OCI-M1 (cell line): ENCODE measurements at regions not wholly inside any gene's neighbourhood (a gene's known extent, or its start where the extent isn't known, plus 50 kb on each side); places are given as distances from the start of the nearest gene placed in this dataset.
A peak's percentile ranks its signal among the peaks of the same experiment; 100 is the strongest.

Experiments used
- DNase-seq: peaks from one replicate; lab custom pipeline; 2025; lab: John Stamatoyannopoulos, UW

- no peak for DNase-seq
These were observed 106.5 kb upstream of the CCDC112 start for GRCh38 chr5:115402822-115403577.

GRCh38 chr5:115402092-115402491 lies 105.6 kb upstream of the CCDC112 start:
- DNase-seq: no peak

- DNase-seq: no peak
These were observed 102.3 kb upstream of the CCDC112 start for GRCh38 chr5:115398719-115399118.

GRCh38 chr5:115396688-115397087 lies 100.2 kb upstream of the CCDC112 start:
- DNase-seq: no peak

- no peak for DNase-seq
These were observed 99.6 kb upstream of the CCDC112 start for GRCh38 chr5:115396081-115396480.

- DNase-seq: no peak
These were observed 98.1 kb upstream of the CCDC112 start for GRCh38 chr5:115394531-115394930.

- no peak for DNase-seq
These were observed 96.8 kb upstream of the CCDC112 start for GRCh38 chr5:115393239-115393638.

GRCh38 chr5:115392611-115393010 lies 96.2 kb upstream of the CCDC112 start:
- DNase-seq: no peak

GRCh38 chr5:115391780-115392179 lies 95.3 kb upstream of the CCDC112 start:
- DNase-seq: no peak

- no peak for DNase-seq
These were observed 93.4 kb upstream of the CCDC112 start for GRCh38 chr5:115389799-115390382.

GRCh38 chr5:115389034-115389798 lies 92.8 kb upstream of the CCDC112 start:
- DNase-seq: no peak

GRCh38 chr5:115388240-115388639 lies 91.8 kb upstream of the CCDC112 start:
- DNase-seq: no peak

- DNase-seq: no peak
These were observed 91.4 kb upstream of the CCDC112 start for GRCh38 chr5:115387816-115388215.

GRCh38 chr5:115386657-115387056 lies 90.2 kb upstream of the CCDC112 start:
- DNase-seq: no peak

GRCh38 chr5:115384587-115385375 lies 88.3 kb upstream of the CCDC112 start:
- DNase-seq: no peak

- DNase-seq: no peak
These were observed 86.5 kb upstream of the CCDC112 start for GRCh38 chr5:115382989-115383388.

GRCh38 chr5:115381911-115382662 lies 85.6 kb upstream of the CCDC112 start:
- DNase-seq: no peak

- peak; percentile 0 for DNase-seq
These were observed 83.3 kb upstream of the CCDC112 start for GRCh38 chr5:115379622-115380344.

GRCh38 chr5:115378754-115379153 lies 82.3 kb upstream of the CCDC112 start:
- no peak for DNase-seq

- DNase-seq: peak; percentile 4
These were observed 81.2 kb upstream of the CCDC112 start for GRCh38 chr5:115377468-115378217.
